MM.1S (cell line): ENCODE measurements at regions not wholly inside any gene's neighbourhood (a gene's known extent, or its start where the extent isn't known, plus 50 kb on each side); places are given as distances from the start of the nearest gene placed in this dataset.

ENCODE experiments used
- DNase-seq: peaks from one replicate; pipeline ENCODE4 v3.0.0-alpha.2; 2015
- H2AFZ ChIP-seq: fragments of 300-600 bp; sonication (generic); 2 replicates; pipeline ENCODE4 v1.6.0; 2016; ENCODE audit warnings: antibody characterized with exemption, low read length
- H3F3A ChIP-seq: fragments of 300-600 bp; sonication (generic); 2 replicates; pipeline ENCODE4 v1.6.1; 2016; ENCODE audit warnings: mild to moderate bottlenecking, antibody characterized with exemption, low read length, moderate library complexity, mixed read lengths; ENCODE audit not compliant: insufficient read depth
- H3K27ac ChIP-seq: fragments of 300-600 bp; sonication (generic); 2 replicates; pipeline ENCODE4 v1.5.1; 2016; ENCODE audit warnings: mild to moderate bottlenecking, low read length
- H3K27me3 ChIP-seq: fragments of 300-600 bp; sonication (generic); replicated peaks from 2 replicates; pipeline ENCODE4 v1.6.0; 2016; ENCODE audit warnings: low read length; ENCODE audit not compliant: insufficient read depth
- H3K36me3 ChIP-seq: fragments of 300-600 bp; sonication (generic); replicated peaks from 2 replicates; pipeline ENCODE4 v1.6.1; 2016; ENCODE audit warnings: mild to moderate bottlenecking, low read length, mixed read lengths; ENCODE audit not compliant: insufficient read depth
- H3K4me1 ChIP-seq: fragments of 300-600 bp; sonication (generic); 2 replicates; pipeline ENCODE4 v1.6.1; 2016; ENCODE audit warnings: low read length, mixed read lengths
- H3K4me2 ChIP-seq: fragments of 300-600 bp; sonication (generic); 2 replicates; pipeline ENCODE4 v1.6.0; 2016; ENCODE audit warnings: low read depth, low read length
- H3K4me3 ChIP-seq: fragments of 300-600 bp; sonication (generic); 2 replicates; pipeline ENCODE4 v1.5.1; 2016; ENCODE audit warnings: low read length, mixed read lengths
- H3K79me2 ChIP-seq: fragments of 300-600 bp; sonication (generic); 2 replicates; pipeline ENCODE4 v1.6.1; 2016; ENCODE audit warnings: mixed run types, low read length, mixed read lengths
- H3K9ac ChIP-seq: fragments of 300-600 bp; sonication (generic); 2 replicates; pipeline ENCODE4 v1.6.1; 2016; ENCODE audit warnings: low read length, mixed read lengths
- H3K9me2 ChIP-seq: fragments of 300-600 bp; sonication (generic); replicated peaks from 2 replicates; pipeline ENCODE4 v1.6.1; 2016; ENCODE audit warnings: mild to moderate bottlenecking, low read length, mixed read lengths; ENCODE audit not compliant: insufficient read depth
- H3K9me3 ChIP-seq: fragments of 300-600 bp; sonication (generic); replicated peaks from 2 replicates; pipeline ENCODE4 v1.6.1; 2016; ENCODE audit warnings: mild to moderate bottlenecking, low read length, mixed read lengths; ENCODE audit not compliant: insufficient read depth
- H4K20me1 ChIP-seq: fragments of 300-600 bp; sonication (generic); 2 replicates; pipeline ENCODE4 v1.6.1; 2016; ENCODE audit warnings: mild to moderate bottlenecking, low read length, moderate library complexity, mixed read lengths; ENCODE audit not compliant: insufficient read depth
- CTCF ChIP-seq: fragments of 300-600 bp; sonication (generic); IDR thresholded peaks from 2 replicates; pipeline ENCODE4 v1.5.1; 2016; ENCODE audit warnings: antibody characterized with exemption, low read length, mixed read lengths
- EZH2 ChIP-seq: fragments of 300-600 bp; sonication (generic); optimal IDR thresholded peaks from 2 replicates; pipeline ENCODE3; 2017; ENCODE audit warnings: low read depth, mild to moderate bottlenecking, antibody characterized with exemption, low read length, mixed read lengths
- EZH2phosphoT487 ChIP-seq: fragments of 300-600 bp; sonication (generic); IDR thresholded peaks from 2 replicates; pipeline ENCODE4 v1.6.1; 2018; ENCODE audit warnings: antibody characterized with exemption, low read length

- Histone ChIP-seq H3K36me3 (no peaks in the 10 kb centered on the region), H3K4me3 (no peak overlapping the region), H3K9me2 (no peaks in the 10 kb centered on the region), H3K27ac (no peak overlapping the region), H3K27me3 (no peaks in the 10 kb centered on the region), H3K4me1 (no peaks in the 10 kb centered on the region), H3K9me3 (no peaks in the 10 kb centered on the region), H4K20me1 (no peaks in the 10 kb centered on the region), H3K9ac (no peak overlapping the region), H3K79me2 (no peaks in the 10 kb centered on the region), H2AFZ (no peak overlapping the region), H3K4me2 (no peak overlapping the region), H3F3A (no peaks in the 10 kb centered on the region)
- no peak for DNase-seq
- TF ChIP-seq EZH2phosphoT487 (no peak), CTCF (no peak), EZH2 (no peak)
Measured at GRCh38 chr13:47611664-47612288, 389.3 kb downstream of the SUCLA2 start.

- Histone ChIP-seq H3K27ac (no peak overlapping the region), H3K27me3 (no peaks in the 10 kb centered on the region), H4K20me1 (no peaks in the 10 kb centered on the region), H3K4me1 (no peaks in the 10 kb centered on the region), H3F3A (no peaks in the 10 kb centered on the region), H3K9me3 (no peaks in the 10 kb centered on the region), H3K9me2 (no peaks in the 10 kb centered on the region), H3K4me3 (no peak overlapping the region), H3K4me2 (no peak overlapping the region), H2AFZ (no peak overlapping the region), H3K79me2 (no peaks in the 10 kb centered on the region), H3K9ac (no peak overlapping the region), H3K36me3 (no peaks in the 10 kb centered on the region)
- no peak for DNase-seq
- TF ChIP-seq CTCF, result no peak
- no peak for TF ChIP-seq EZH2phosphoT487
- no peak for TF ChIP-seq EZH2
Measured at GRCh38 chr13:47610687-47611086, 390.4 kb downstream of the SUCLA2 start.

GRCh38 chr13:47603365-47603764 is 397.7 kb downstream of the SUCLA2 start:
- DNase-seq, result no peak
- Histone ChIP-seq H3K27ac (no peak overlapping the region), H4K20me1 (no peaks in the 10 kb centered on the region), H3K9ac (no peak overlapping the region), H3K27me3 (no peaks in the 10 kb centered on the region), H3K4me3 (no peak overlapping the region), H3K36me3 (no peaks in the 10 kb centered on the region), H3F3A (no peaks in the 10 kb centered on the region), H3K4me1 (no peaks in the 10 kb centered on the region), H2AFZ (no peak overlapping the region), H3K9me2 (no peaks in the 10 kb centered on the region), H3K79me2 (no peaks in the 10 kb centered on the region), H3K4me2 (no peak overlapping the region), H3K9me3 (no peaks in the 10 kb centered on the region)
- TF ChIP-seq CTCF, result no peak
- no peak for TF ChIP-seq EZH2
- no peak for TF ChIP-seq EZH2phosphoT487
